GM10266 (cell line): ENCODE measurements at regions not wholly inside any gene's neighbourhood (a gene's known extent, or its start where the extent isn't known, plus 50 kb on each side); places are given as distances from the start of the nearest gene placed in this dataset.
"Not testable (repeated sequence)": the region's sequence is repeated elsewhere in the genome, so short reads cannot be mapped to it uniquely, and the experiment has no call there.

Experiments
- DNase-seq: peaks from one replicate; pipeline ENCODE4 v3.0.0; 2012; ENCODE audit errors: extremely low spot score
- CTCF ChIP-seq: IDR thresholded peaks from 2 replicates; pipeline ENCODE4 v1.5.1; 2012; ENCODE audit warnings: mild to moderate bottlenecking, low read depth; ENCODE audit not compliant: control insufficient read depth, insufficient read depth; ENCODE audit errors: missing control alignments

GRCh38 chr3:162702768-162703385 lies 1206.3 kb downstream of the OTOL1 start:
- no peak for TF ChIP-seq CTCF
- DNase-seq: no peak

- TF ChIP-seq CTCF: no peak
- DNase-seq: no peak
Measured at GRCh38 chr3:162704238-162704637, 1207.6 kb downstream of the OTOL1 start.

GRCh38 chr3:162704799-162705385 lies 1208.3 kb downstream of the OTOL1 start:
- no peak for TF ChIP-seq CTCF
- DNase-seq: no peak

GRCh38 chr3:162708394-162708793 lies 1211.8 kb downstream of the OTOL1 start:
- not testable (repeated sequence) for DNase-seq

GRCh38 chr3:162708942-162709706 lies 1212.5 kb downstream of the OTOL1 start:
- DNase-seq: not testable (repeated sequence)

- TF ChIP-seq CTCF: no peak
- no peak for DNase-seq
Measured at GRCh38 chr3:162710332-162711112, 1213.9 kb downstream of the OTOL1 start.

GRCh38 chr3:162717074-162717473 lies 1220.5 kb downstream of the OTOL1 start:
- not testable (repeated sequence) for DNase-seq

GRCh38 chr3:162718697-162719096 lies 1222.1 kb downstream of the OTOL1 start:
- DNase-seq: no peak
- TF ChIP-seq CTCF: no peak
